ENCODE measurements at regions not wholly inside any gene's neighbourhood (a gene's known extent, or its start where the extent isn't known, plus 50 kb on each side); places are given as distances from the start of the nearest gene placed in this dataset.

DNA sequence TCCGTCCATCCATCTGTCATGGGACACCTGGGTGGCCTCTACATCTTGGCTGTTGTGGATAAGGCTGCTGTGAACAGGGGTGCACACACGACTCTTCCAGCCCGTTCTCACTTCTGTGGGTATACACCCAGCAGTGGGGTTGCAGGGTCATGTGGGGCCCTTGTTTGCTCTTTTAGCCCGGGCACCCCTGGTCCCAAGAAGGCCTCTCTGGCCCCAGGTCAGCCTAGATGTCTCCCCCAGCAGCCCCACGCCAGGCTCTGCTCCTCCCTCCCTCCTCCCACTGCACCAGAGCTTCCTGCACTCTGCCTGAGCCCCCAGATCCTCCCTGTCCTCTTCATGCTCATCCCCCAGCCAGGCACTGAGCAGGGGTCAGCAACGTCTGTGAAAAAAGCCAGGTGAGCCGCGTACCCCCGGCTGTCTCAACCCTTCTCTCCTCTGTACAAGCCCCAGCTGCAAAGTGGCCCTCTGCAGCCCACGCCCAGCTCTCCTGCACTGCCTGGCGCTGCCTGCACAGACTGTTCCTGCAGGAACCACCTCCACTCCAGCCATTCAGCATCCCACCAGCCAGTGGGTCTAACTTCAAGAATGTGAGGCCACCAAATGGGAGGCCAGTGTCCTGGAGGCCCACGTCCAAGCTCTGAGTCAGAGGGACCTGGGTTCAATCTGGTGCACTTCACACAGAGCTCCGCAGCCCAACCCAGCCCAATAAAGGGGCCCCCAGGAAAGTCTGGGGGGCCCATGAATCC, 1508.9 kb downstream of the BRD1 start:
- Histone ChIP-seq H3K36me3 (ENCODE audit: control insufficient read depth, insufficient read depth, low read length) (no peaks in the 10 kb centered on the region), H3K4me3 (ENCODE audit: low read depth in 2 of 2, low read length in 2 of 2) (no peak overlapping the region), H3K27ac (ENCODE audit: low read length) (no peak overlapping the region), H3K27me3 (ENCODE audit: control insufficient read depth, insufficient read depth, low read length) (no peaks in the 10 kb centered on the region), H3K4me1 (ENCODE audit: control insufficient read depth, insufficient read depth, low read length) (no peaks in the 10 kb centered on the region), H3K9me3 (ENCODE audit: control insufficient read depth, insufficient read depth, low read depth, low read length) (no peaks in the 10 kb centered on the region)
- intact Hi-C loops (cut with micrococcal nuclease; ENCODE audit: unreplicated experiment) (no loop called here), in situ Hi-C loops (cut with HindIII; ENCODE audit: low pct_unique_long_range_greater_than_20kb, low sequenced_read_pairs) (no loop called here)
- TF ChIP-seq, protein P1, sequence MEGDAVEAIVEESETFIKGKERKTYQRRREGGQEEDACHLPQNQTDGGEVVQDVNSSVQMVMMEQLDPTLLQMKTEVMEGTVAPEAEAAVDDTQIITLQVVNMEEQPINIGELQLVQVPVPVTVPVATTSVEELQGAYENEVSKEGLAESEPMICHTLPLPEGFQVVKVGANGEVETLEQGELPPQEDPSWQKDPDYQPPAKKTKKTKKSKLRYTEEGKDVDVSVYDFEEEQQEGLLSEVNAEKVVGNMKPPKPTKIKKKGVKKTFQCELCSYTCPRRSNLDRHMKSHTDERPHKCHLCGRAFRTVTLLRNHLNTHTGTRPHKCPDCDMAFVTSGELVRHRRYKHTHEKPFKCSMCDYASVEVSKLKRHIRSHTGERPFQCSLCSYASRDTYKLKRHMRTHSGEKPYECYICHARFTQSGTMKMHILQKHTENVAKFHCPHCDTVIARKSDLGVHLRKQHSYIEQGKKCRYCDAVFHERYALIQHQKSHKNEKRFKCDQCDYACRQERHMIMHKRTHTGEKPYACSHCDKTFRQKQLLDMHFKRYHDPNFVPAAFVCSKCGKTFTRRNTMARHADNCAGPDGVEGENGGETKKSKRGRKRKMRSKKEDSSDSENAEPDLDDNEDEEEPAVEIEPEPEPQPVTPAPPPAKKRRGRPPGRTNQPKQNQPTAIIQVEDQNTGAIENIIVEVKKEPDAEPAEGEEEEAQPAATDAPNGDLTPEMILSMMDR (IDR thresholded peaks at IDR 0.05): no peak
- TF ChIP-seq POLR2AphosphoS5 (IDR thresholded peaks at IDR 0.05; ENCODE audit: low read depth, low read length) (no peak), SIN3A (IDR thresholded peaks at IDR 0.05; ENCODE audit: borderline replicate concordance, insufficient read depth, low read depth, low read length) (no peak), TCF7L2 (IDR thresholded peaks at IDR 0.05; ENCODE audit: low read depth, low read length) (no peak)
- TF ChIP-seq, protein P2, sequence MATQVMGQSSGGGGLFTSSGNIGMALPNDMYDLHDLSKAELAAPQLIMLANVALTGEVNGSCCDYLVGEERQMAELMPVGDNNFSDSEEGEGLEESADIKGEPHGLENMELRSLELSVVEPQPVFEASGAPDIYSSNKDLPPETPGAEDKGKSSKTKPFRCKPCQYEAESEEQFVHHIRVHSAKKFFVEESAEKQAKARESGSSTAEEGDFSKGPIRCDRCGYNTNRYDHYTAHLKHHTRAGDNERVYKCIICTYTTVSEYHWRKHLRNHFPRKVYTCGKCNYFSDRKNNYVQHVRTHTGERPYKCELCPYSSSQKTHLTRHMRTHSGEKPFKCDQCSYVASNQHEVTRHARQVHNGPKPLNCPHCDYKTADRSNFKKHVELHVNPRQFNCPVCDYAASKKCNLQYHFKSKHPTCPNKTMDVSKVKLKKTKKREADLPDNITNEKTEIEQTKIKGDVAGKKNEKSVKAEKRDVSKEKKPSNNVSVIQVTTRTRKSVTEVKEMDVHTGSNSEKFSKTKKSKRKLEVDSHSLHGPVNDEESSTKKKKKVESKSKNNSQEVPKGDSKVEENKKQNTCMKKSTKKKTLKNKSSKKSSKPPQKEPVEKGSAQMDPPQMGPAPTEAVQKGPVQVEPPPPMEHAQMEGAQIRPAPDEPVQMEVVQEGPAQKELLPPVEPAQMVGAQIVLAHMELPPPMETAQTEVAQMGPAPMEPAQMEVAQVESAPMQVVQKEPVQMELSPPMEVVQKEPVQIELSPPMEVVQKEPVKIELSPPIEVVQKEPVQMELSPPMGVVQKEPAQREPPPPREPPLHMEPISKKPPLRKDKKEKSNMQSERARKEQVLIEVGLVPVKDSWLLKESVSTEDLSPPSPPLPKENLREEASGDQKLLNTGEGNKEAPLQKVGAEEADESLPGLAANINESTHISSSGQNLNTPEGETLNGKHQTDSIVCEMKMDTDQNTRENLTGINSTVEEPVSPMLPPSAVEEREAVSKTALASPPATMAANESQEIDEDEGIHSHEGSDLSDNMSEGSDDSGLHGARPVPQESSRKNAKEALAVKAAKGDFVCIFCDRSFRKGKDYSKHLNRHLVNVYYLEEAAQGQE (IDR thresholded peaks at IDR 0.05; ENCODE audit: insufficient read depth in 1 of 2, low read depth in 2 of 2, low read length in 1 of 2): no peak
- ATAC-seq: no peak
- DNase-seq (ENCODE audit: low read depth, low spot score): no peak
- BruUV-seq (replicated peaks): no TSS peak
- ChIA-PET CTCF (no interaction called here), POLR2A (no interaction called here)

DNA sequence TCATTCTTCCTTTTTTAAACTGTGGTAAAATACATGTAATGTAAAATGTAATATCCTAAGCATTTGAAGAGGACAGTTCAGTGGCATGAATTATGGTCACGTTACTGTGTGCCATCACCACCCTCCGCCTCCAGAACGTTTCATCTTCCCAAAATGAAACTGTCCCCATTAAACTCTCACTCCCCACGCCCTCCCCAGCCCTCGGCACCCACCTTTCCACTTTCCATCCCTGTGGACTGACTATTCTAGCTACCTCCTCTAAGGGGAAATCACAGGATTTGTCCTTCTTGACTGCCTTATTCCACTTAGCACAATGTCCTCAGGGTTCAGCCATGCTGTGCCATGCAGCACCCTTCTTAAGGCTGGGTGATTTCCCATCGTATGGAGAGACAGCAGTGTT, 1509.5 kb downstream of the BRD1 start:
- no TSS peak for BruUV-seq (replicated peaks)
- DNase-seq (ENCODE audit: low read depth, low spot score) (no peak), ATAC-seq (no peak)
- Histone ChIP-seq H3K4me1 (ENCODE audit: control insufficient read depth, insufficient read depth, low read length) (no peaks in the 10 kb centered on the region), H3K4me3 (ENCODE audit: low read depth in 2 of 2, low read length in 2 of 2) (no peak overlapping the region), H3K27me3 (ENCODE audit: control insufficient read depth, insufficient read depth, low read length) (no peaks in the 10 kb centered on the region), H3K9me3 (ENCODE audit: control insufficient read depth, insufficient read depth, low read depth, low read length) (no peaks in the 10 kb centered on the region), H3K36me3 (ENCODE audit: control insufficient read depth, insufficient read depth, low read length) (no peaks in the 10 kb centered on the region), H3K27ac (ENCODE audit: low read length) (no peak overlapping the region)
- CTCF ChIA-PET: no interaction called here
- TF ChIP-seq, protein P2 (IDR thresholded peaks at IDR 0.05; ENCODE audit: insufficient read depth in 1 of 2, low read depth in 2 of 2, low read length in 1 of 2): no peak
- TF ChIP-seq, protein P1 (IDR thresholded peaks at IDR 0.05): no peak
- no peak for TF ChIP-seq POLR2AphosphoS5 (IDR thresholded peaks at IDR 0.05; ENCODE audit: low read depth, low read length)
- no peak for TF ChIP-seq SIN3A (IDR thresholded peaks at IDR 0.05; ENCODE audit: borderline replicate concordance, insufficient read depth, low read depth, low read length)
- TF ChIP-seq TCF7L2 (IDR thresholded peaks at IDR 0.05; ENCODE audit: low read depth, low read length): no peak
- POLR2A ChIA-PET: no interaction called here
- in situ Hi-C loops (cut with HindIII; ENCODE audit: low pct_unique_long_range_greater_than_20kb, low sequenced_read_pairs) (no loop called here), intact Hi-C loops (cut with micrococcal nuclease; ENCODE audit: unreplicated experiment) (no loop called here)

Data from Panc1 (cell line).